ENCODE measurements at regions not wholly inside any gene's neighbourhood (a gene's known extent, or its start where the extent isn't known, plus 50 kb on each side); places are given as distances from the start of the nearest gene placed in this dataset.

DNA sequence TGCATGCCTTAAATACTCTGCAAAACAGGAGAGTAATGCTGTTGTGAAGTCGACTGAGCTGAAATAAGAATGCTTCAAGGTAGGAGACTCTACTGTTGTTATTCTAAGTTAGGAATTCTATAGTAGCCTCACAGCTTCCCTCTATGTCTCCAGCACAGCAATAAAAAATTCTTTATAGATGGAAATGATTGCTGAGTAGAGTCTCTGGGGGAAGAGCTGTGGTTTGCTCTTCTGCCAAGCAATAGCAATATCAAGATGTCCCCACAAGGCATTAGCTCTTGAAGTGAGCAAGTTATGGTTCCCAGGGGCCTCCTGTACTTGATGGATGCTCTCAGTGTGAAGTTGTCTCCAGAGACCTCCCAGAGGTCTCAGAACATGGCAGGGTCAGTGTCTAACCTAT is 880.6 kb upstream of the FRG1 start:
- DNase-seq (ENCODE audit: extremely low read depth, low read depth, low spot score): no peak

DNA sequence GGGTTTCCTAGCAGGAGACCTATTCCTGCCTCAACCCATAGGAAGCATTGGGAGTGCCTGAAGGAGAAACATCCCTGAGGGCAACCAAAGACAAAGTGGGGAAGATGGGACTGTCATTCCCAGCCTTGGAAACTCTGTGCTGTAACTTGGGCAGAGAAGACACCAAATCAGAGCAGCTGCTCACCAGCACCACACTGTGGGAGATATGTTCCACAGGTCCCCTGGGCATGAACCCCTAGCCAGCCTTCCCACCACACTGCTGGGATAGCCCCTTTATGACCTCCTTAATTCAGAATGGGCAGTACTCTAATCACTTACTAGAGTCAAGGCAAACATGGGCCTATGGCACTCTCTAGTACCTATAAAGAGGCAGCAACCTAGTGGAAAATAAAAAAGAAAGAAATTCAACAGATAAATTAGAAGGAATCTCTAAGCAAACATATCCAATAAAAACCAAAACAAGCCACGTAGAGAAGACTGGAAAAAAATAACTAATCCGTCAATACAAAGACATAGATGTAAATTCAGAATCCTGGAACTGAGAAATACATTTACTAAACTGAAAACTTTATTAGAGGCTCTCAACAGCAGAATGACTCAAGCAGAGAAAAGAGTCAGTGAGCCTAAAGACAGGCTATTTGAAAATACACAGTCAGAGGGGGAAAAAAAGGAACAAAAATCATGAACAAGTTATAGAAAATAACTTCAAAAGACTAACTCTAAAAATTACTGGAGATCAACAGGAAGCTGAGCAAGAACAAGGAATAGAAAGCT is 878.4 kb upstream of the FRG1 start:
- no peak for DNase-seq (ENCODE audit: extremely low read depth, low read depth, low spot score)

DNA sequence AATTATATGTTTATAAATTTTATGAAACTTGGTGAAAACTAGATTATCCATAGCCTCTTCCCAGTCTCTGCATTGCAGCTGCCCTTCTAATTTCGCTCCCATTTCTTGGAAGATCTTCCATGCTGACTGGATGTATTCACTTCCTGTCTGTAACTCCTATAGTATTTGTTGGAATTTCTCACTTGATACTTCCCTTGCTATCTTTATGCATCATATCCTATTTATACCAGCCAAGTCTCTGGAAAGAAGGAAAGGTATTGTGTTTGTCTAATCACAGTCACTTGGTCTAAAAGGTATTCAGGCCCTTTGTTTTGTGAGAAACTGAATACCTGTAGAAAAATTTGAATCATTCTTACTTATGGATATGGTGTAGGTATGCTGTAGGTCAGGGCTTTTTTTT is 870.9 kb upstream of the FRG1 start:
- no peak for DNase-seq (ENCODE audit: extremely low read depth, low read depth, low spot score)

DNA sequence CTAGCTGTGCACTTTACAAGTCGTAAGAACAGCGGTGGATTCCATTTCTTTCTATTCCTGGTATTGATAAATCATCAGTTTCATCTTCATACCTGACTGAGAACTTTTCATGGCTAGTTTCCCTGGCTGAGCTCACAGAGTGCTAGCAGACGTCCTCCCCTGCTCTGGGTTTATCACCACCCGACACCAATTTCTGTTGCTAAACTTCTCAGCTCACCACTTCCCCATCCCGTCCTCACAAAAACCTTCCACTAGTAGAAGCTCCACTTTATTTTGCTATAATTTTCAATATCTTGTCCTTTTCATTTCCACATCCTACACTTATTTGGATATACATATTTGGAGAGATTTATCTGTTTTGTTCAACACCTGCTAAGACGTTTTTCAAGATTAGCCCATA is 869.4 kb upstream of the FRG1 start:
- DNase-seq (ENCODE audit: extremely low read depth, low read depth, low spot score): no peak

DNA sequence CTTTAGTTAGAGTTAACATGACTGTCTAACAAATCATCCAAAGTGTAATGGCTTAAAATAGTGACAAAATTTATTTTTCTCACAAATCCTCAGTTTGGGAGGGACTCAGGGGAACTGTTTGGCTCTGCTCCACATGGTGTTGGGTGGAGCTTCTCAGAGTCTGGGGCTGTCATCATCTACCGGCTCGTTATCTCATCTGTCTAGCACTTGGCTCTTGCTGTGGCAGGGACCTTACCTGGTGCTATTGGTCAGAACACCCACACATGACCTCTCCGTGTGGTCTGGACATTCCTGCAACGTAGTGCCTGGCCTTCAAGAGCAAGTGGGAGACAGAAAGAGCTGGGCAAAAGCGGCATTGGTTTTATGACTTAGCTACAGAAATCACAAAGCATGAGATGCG is 866.9 kb upstream of the FRG1 start:
- DNase-seq (ENCODE audit: extremely low read depth, low read depth, low spot score): no peak

DNA sequence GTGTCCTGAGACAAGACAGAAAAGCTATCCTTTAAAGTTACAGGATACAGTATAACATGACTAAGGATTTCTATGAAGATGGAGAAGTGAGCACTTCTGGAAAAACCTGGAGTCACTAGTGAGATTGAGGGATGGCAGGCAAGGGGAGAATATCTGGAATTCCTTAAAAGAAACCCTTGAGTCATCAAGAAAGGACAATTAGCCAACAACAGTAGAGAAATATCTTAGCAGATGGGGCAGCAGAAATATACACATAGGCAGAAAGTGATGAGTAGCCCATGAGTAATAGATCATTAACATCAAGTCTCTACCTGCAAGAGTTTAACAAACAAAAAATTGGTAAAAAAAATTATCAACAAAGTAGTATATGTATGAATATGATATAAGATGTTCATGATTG is 858.8 kb upstream of the FRG1 start:
- no peak for DNase-seq (ENCODE audit: extremely low read depth, low read depth, low spot score)

DNA sequence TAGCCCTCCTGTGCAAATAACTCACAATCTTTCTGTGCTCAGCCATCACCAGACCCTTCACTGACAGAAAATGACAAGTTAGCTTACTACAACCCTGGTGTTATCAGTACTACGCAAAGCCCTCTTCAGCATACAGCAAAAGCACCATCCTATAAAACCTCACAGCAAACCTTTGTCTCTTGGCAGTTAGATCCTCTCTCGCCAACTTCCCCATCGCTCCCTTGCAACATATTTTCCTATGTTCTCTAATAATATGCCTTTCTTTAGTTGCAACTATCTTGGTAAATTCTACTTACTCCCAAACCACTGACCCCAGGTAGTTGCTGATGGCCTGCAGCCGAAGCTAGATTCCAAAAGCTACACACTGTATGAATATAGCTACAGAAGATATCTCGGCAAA is 856.9 kb upstream of the FRG1 start:
- DNase-seq (ENCODE audit: extremely low read depth, low read depth, low spot score): no peak

DNA sequence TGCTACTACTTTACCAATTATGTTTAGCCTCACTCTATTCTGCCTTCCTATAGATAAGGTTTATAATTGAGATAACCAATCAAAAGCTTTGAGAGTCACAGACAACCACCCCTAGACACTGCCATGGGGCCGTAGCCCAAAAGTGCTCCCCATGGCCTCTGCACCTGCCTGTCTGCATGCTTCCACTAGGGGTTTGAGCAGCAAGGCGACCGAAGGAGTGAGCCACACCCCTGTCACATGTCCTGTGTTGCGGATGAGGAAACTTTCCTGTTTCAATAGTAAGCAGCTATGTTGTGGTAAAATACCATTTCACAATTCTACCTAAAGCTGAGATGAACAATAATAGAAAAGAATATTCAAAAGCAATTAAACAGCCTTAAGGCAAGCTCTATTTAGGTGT is 856.0 kb upstream of the FRG1 start:
- DNase-seq (ENCODE audit: extremely low read depth, low read depth, low spot score): no peak

DNA sequence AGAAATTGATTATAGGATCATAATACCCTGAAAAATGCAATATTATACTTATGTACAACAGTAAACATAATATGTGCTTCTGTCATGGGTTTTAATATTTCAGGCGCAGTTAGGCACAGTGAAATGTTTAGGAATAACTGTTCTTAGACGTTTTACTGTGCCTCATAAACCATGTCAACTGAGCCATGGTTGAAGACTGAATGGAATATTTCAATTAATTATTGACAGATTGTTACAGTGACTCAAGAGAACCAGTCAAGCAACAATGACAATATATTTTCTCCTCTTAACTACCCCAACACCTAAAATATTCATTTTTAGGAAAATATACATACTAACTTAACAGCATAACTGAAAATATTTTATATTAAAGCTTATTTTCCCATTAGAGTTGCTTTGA is 852.7 kb upstream of the FRG1 start:
- no peak for DNase-seq (ENCODE audit: extremely low read depth, low read depth, low spot score)

DNA sequence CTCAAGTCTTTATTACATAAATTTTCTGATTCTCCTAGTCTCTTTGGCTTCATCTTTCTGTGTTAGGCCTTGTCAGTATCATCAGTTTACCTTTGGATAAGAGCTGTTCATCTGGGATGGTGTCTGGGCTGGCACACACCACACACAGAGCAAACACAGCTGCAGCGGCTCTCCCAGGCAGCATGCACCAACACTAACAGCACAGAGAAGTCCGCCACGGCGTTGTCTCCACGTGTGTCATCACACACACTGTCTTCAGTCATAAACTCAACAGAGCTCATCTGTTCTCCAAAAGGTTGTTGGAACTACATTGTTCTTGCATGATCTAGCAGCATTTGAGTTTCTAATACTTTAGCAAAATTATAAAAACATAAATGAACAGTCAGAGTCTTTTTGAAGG is 851.9 kb upstream of the FRG1 start:
- DNase-seq (ENCODE audit: extremely low read depth, low read depth, low spot score): no peak

DNA sequence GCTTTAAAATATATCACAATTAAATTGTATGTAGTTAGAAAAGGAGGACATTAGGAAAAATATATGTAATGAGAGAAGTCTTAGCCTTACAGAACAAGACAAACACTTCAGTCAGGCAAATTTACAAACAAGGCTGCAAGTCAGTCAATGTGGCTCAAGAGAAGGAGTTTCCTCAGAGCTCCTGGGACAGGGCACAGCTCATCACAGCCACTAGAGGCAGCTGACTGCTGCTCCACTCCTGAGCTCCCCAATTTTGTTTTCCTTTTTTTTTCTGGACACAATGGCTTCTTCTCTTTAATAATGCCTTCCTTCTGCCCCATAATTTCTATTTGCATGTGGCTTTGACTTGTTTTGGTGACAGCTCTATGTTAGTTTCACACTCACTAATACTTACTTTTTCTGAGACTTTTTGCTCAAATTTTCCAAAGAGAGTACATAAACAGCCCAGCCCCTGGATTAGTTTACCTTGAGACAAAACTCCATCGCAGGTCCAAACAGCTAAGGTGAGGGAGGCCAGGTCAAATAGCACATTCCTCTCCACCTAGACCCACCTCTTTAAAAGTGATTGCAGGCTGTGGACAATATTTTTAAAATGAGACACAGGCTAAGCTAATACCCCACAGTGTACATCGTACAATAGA is 850.4 kb upstream of the FRG1 start:
- DNase-seq (ENCODE audit: extremely low read depth, low read depth, low spot score): no peak

DNA sequence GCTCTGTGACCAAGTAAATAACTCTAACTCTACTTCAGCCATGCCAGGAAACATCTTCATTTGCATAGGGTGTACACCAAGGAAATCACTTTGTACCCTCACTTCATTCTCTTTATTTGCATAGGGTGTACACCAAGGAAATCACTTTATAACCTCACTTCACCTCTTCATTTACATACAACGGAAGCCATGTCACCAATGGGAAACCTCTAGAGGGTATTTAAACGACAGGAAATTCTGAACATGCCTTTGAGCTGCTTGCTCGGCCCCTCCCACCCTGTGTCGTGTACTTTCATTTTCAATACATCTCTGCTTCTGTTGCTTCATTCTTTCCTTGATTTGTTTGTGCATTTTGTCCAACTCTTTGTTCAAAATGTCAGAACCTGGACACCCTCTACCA is 848.1 kb upstream of the FRG1 start:
- DNase-seq (ENCODE audit: extremely low read depth, low read depth, low spot score): no peak

DNA sequence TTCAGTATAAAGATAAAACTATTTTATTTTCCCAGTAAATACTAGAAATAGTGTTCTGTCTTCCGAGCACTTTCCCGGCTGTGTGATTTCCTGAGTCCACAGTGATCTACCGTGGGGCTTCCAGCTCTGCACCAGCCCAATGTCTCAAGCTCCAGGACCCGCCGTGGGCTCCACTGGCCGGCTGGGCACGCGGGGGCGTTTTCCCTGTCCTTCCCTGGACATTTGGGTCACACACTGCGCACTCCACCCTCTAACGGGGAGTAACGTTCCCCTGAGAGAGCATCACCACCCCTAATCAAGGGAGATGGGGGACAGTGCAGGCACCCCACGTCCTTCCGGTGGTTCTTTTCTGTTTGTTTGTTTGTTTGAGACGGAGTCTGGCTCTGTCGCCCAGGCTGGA is 844.6 kb upstream of the FRG1 start:
- DNase-seq (ENCODE audit: extremely low read depth, low read depth, low spot score): no peak

DNA sequence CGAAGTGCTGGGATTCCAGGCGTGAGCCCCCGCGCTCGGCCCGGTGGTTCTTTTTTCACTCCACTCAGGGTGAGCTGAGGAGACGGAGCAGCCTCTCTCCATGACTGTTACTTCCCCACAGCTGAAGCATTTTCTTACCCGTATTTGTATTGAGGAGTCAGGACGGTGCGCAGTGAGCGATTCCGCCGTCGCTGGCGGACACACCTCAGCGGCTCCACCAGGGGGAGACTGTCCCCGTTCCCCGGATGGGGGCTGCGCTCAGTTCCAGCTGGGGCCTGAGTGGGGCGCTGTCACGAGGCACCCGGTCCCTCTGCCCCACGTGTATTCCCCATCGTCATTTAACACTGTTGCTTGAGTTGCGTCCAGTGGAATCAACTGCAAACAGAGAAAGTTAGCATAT is 844.0 kb upstream of the FRG1 start:
- no peak for DNase-seq (ENCODE audit: extremely low read depth, low read depth, low spot score)

DNA sequence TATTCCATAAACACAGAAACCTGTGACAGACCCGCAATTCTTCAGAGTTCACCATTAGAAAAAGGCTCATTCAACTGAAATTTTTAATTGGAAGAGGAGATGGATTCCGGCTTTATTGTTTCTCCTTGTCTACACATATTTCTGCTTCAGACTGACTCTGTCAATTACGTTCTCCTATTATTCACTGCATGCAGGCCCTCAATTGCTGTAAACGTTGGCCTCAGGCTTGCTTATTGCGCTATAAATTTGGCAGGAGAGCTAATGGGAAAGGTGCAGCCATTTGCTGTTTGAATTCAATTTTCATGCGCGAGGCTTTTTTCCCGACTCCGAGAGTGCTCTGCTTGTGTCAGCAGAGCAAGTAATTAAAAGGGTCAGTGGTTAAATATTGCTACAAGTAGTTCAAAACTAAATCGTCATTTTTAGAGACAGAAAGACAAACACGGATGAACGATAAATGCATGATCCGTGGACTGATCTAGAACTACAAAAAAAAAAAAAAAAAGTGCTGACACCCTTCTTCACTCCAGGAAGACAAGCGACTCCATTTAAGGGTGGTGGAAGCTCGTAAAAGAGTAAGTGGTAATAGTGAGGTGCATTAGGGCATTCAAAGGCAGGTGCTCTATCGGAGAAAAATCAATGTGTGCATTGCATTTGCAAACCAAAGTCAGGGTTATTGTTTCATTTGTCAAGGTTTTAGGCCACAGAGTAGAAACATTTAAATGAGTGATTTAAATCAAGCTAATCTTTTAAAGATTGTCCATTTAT is 841.6 kb upstream of the FRG1 start:
- no peak for DNase-seq (ENCODE audit: extremely low read depth, low read depth, low spot score)

DNA sequence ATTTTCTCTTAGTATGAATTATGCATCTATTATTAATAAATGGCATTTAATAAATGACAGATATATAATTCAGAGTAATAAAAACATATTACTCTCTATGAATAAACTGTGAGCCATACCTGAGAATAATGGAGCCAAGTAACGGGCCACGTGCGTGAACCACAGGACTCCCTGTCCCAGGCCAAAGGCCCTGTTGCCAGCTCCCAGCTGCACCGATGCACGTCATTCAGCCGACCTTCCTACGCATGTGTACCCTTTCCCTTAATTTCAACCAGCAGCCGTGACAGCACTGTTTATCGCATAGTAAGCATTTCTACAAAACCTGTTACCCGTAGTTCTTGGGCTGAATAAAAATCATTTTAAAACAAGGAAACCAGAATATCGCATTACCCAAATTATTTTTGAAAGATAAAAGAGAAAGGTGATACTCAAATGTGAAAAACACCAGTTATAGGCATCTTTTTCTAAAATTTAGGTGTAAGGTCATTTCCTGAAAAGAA is 827.2 kb upstream of the FRG1 start:
- no peak for DNase-seq (ENCODE audit: extremely low read depth, low read depth, low spot score)

DNA sequence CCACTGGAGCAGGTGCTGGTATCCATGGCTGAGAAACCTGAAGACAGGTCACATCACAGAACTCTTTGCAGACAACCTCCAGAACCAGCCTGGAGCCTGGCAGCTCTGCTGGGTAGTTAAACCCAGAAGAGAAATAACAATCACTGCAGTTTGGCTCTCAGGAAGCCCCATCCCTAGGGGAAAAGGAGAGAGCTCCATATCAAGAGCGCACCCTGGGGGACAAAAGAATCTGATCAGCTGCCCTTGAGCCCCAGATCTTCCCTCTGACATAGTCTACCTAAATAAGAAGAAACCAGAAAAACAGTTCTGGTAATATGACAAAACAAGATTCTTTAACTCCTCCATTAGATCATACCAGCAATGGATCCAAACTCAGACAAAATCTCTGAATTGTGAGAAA is 823.2 kb upstream of the FRG1 start:
- no peak for DNase-seq (ENCODE audit: extremely low read depth, low read depth, low spot score)

DNA sequence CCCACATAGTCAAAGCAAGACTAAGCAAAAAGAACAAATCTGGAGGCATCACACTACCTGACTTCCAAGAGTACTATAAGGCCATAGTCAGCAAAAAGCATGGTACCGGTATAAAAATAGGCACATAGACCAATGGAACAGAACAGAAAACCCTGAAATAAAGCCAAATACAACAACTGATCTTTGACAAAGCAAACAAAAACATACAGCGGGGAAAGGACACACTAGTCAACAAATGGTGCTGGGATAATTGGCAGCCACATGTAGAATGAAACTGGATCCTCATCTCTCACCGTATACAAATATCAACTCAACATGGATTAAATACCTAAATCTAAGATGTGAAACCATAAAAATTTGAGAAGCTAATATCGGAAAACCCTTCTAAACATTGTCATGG is 819.3 kb upstream of the FRG1 start:
- DNase-seq (ENCODE audit: extremely low read depth, low read depth, low spot score): no peak

DNA sequence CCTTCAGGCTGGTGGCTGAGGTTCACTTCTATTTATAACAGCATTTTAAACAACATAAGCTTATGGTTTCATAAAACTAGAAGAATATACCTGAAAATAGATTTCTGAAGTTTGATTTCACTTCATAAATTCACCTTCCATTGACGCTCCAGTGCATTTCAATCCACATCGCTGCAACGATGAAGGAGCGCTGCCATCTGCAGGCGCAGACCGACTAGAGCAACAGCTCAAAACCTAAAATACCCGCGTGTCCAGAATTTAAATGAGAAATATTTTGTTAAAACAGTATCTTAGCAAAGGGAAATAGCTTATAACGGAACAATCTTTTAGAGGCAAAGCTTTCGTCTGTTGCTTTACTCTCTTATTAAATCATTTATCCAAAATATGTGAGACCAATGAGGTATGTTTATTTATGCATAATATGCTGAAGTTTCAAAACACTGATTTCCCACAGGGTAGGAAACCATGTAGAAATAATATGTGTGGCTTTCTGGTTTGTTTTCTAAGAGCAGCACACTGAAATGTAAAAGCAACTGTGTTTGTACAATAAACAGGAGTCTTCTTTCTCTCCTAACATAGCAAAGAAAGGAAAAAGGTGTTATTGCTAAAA is 816.4 kb upstream of the FRG1 start:
- DNase-seq (ENCODE audit: extremely low read depth, low read depth, low spot score): no peak

DNA sequence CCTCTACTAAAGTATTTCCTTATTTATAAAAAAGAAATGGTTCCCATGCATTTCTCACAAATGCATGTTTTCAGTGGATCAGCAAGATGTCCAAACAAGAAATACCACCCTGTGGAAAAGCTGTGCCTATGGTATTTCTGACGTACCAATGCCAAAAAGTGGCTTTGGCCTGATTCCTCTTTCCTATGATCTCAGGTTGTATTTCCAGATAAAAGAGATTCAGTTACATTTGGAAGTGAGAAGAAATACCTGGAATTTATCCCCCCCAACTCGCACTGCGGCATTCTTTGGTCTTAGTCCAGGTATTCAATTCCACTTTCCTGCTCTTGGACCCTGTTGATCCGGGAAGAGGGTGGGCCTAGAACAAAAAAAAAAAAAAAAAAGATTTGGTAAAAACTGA is 815.9 kb upstream of the FRG1 start:
- DNase-seq (ENCODE audit: extremely low read depth, low read depth, low spot score): no peak

DNA sequence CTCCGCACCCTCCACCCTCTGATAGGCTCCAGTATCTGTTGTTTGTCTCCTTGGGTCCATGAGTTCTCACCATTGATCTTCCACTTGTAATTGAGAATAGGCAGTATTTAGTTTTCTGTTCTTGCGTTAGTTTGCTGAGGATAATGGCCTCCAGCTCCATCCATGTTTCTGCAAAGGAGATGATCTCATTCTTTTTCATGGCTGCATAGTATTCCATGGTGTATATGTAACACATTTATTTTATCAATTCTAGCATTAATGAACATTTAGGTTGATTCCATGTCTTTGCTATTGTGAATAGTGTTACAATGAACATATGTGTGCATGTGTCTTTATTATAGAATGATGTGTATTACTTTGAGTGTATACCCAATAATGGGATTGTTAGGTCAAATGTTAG is 814.6 kb upstream of the FRG1 start:
- no peak for DNase-seq (ENCODE audit: extremely low read depth, low read depth, low spot score)

DNA sequence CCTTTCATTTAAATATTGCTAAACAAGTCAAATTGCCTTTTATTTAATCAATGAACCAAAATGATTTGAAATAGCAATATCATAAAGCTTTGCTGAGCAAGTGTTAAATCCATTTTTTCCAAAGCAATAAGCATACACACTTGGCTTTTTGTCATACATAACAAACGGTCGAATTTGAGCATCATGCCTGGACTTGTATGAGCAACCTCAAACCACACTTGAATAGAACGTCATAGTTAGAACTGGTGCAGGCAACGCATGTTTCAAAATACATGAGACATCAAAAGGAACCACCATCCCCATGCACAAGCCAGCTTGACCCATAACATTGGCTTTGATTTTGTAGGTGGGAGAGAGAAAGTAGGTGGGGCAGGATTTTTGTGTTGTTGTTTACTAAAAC is 812.3 kb upstream of the FRG1 start:
- DNase-seq (ENCODE audit: extremely low read depth, low read depth, low spot score): no peak
